NCI-H128 (cell line): ENCODE measurements at regions not wholly inside any gene's neighbourhood (a gene's known extent, or its start where the extent isn't known, plus 50 kb on each side); places are given as distances from the start of the nearest gene placed in this dataset.

Experiments
- DNase-seq: peaks from one replicate; lab custom pipeline; 2025; ENCODE audit not compliant: unreplicated experiment; lab: John Stamatoyannopoulos, UW

GRCh38 chr4:123832173-123833026 lies 435.8 kb downstream of the SPRY1 start:
- DNase-seq: no peak

- DNase-seq: no peak
These were observed 436.6 kb downstream of the SPRY1 start for GRCh38 chr4:123833171-123833643.

- no peak for DNase-seq
These were observed 439.4 kb downstream of the SPRY1 start for GRCh38 chr4:123835831-123836590.

GRCh38 chr4:123836851-123837595 lies 440.4 kb downstream of the SPRY1 start:
- DNase-seq: no peak

- no peak for DNase-seq
These were observed 441.9 kb downstream of the SPRY1 start for GRCh38 chr4:123838474-123838873.

- DNase-seq: no peak
These were observed 443.6 kb downstream of the SPRY1 start for GRCh38 chr4:123840197-123840596.

GRCh38 chr4:123841447-123842121 lies 445.0 kb downstream of the SPRY1 start:
- no peak for DNase-seq

GRCh38 chr4:123843137-123843536 lies 446.5 kb downstream of the SPRY1 start:
- DNase-seq: no peak

- DNase-seq: no peak
These were observed 447.8 kb downstream of the SPRY1 start for GRCh38 chr4:123844374-123844773.

GRCh38 chr4:123846092-123846491 lies 449.5 kb downstream of the SPRY1 start:
- no peak for DNase-seq

- no peak for DNase-seq
These were observed 450.0 kb downstream of the SPRY1 start for GRCh38 chr4:123846561-123846960.

- DNase-seq: no peak
These were observed 452.0 kb downstream of the SPRY1 start for GRCh38 chr4:123848606-123849005.

- no peak for DNase-seq
These were observed 452.9 kb downstream of the SPRY1 start for GRCh38 chr4:123849495-123849894.

GRCh38 chr4:123851521-123851920 lies 454.9 kb downstream of the SPRY1 start:
- no peak for DNase-seq

GRCh38 chr4:123853651-123854050 lies 457.1 kb downstream of the SPRY1 start:
- no peak for DNase-seq

GRCh38 chr4:123856689-123857545 lies 460.3 kb downstream of the SPRY1 start:
- DNase-seq: no peak

- no peak for DNase-seq
These were observed 461.9 kb downstream of the SPRY1 start for GRCh38 chr4:123858465-123858864.

GRCh38 chr4:123862812-123863211 lies 466.2 kb downstream of the SPRY1 start:
- DNase-seq: no peak

GRCh38 chr4:123866796-123867195 lies 470.2 kb downstream of the SPRY1 start:
- no peak for DNase-seq
